ENCODE measurements at regions not wholly inside any gene's neighbourhood (a gene's known extent, or its start where the extent isn't known, plus 50 kb on each side); places are given as distances from the start of the nearest gene placed in this dataset.
"Not testable (repeated sequence)": the region's sequence is repeated elsewhere in the genome, so short reads cannot be mapped to it uniquely, and the experiment has no call there.

- Histone ChIP-seq H3K9ac (ENCODE audit: insufficient read depth, low read length) (no peak overlapping the region), H3K9me3 (ENCODE audit: control insufficient read depth, insufficient read depth, low read depth, low read length) (no peaks in the 10 kb centered on the region), H2AFZ (ENCODE audit: low read length) (no peak overlapping the region), H3K79me2 (ENCODE audit: control insufficient read depth, insufficient read depth, low read length) (no peaks in the 10 kb centered on the region), H3K4me1 (ENCODE audit: control insufficient read depth, extremely low read depth, insufficient read depth, low read length) (no peaks in the 10 kb centered on the region), H3K4me3 (replicated peaks in 1 of 4; ENCODE audit: control extremely low read depth in 1 of 4, insufficient read depth in 1 of 4, low read depth in 3 of 4, low read length in 4 of 4) (no peak overlapping the region), H4K20me1 (ENCODE audit: control insufficient read depth, extremely low read depth, insufficient read depth, low read length) (no peaks in the 10 kb centered on the region), H3K4me2 (ENCODE audit: extremely low read depth, insufficient read depth, low read length) (no peak overlapping the region), H3K27me3 (ENCODE audit: control insufficient read depth, insufficient read depth, low read length) (no peaks in the 10 kb centered on the region), H3K36me3 (ENCODE audit: control insufficient read depth, insufficient read depth, low read length) (no peaks in the 10 kb centered on the region), H3K27ac (ENCODE audit: insufficient read depth, low read length) (no peak overlapping the region)
- no peak for TF ChIP-seq EZH2 (IDR thresholded peaks at IDR 0.05; ENCODE audit: low read length, missing control alignments)
- no peak for TF ChIP-seq CTCF (conservative IDR thresholded peaks at IDR 0.05 in 1 of 2, IDR thresholded peaks at IDR 0.05 in 1 of 2; ENCODE audit: low read depth in 1 of 2, low read length in 2 of 2)
- DNase-seq (ENCODE audit: low read depth in 2 of 2), result no peak
Measured at GRCh38 chr7:6917258-6917657, 91.2 kb upstream of the CCZ1B start.

DNA sequence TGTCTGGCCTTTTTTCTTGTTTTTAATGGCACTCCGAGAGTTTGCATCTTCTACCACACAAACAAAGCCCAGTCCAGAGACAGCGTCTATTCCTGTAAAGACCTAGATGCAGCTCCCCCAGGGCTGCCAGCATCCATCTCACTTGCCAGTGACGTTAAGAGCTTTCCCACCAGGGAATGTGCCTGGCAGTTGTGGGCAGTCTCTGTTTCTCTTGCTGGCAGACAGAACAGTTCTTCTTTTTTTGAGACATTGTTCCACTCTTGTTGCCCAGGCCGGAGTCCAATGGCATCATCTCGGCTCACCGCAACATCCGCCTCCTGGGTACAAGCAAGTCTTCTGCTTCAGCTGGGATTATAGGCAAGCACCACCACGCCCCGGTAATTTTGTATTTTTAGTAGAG, 93.1 kb upstream of the CCZ1B start:
- H3K36me3 ChIP-seq (ENCODE audit: control insufficient read depth, insufficient read depth, low read length); H3K79me2 ChIP-seq (ENCODE audit: control insufficient read depth, insufficient read depth, low read length); H4K20me1 ChIP-seq (ENCODE audit: control insufficient read depth, extremely low read depth, insufficient read depth, low read length); H3K4me3 ChIP-seq (replicated peaks in 1 of 4; ENCODE audit: control extremely low read depth in 1 of 4, insufficient read depth in 1 of 4, low read depth in 3 of 4, low read length in 4 of 4); H3K9me3 ChIP-seq (ENCODE audit: control insufficient read depth, insufficient read depth, low read depth, low read length); H2AFZ ChIP-seq (ENCODE audit: low read length); H3K9ac ChIP-seq (ENCODE audit: insufficient read depth, low read length); H3K4me1 ChIP-seq (ENCODE audit: control insufficient read depth, extremely low read depth, insufficient read depth, low read length); H3K27ac ChIP-seq (ENCODE audit: insufficient read depth, low read length); H3K4me2 ChIP-seq (ENCODE audit: extremely low read depth, insufficient read depth, low read length); H3K27me3 ChIP-seq (ENCODE audit: control insufficient read depth, insufficient read depth, low read length); DNase-seq (ENCODE audit: low read depth in 2 of 2): not testable (repeated sequence)

DNA sequence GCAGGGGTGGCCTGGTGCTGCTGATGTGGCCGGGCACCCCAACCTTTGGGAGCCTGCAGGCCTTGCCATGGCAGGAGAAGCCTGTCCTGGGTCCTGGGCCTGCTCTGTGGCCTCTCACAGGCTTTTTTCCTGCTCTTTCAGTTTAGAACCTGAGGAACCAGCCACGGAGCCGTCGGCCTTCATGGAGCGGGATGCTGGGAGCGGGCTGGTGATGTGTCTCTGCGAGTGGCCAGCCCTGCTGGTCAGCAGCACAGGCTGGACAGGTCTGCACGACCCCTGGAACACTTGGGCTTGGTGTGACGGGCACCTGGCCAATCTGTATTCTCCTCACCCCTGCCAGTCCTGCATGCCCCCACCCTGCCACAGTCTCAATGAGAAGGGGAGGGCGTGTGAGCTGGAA, 98.4 kb upstream of the CCZ1B start:
- DNase-seq (ENCODE audit: low read depth in 2 of 2); H3K4me1 ChIP-seq (ENCODE audit: control insufficient read depth, extremely low read depth, insufficient read depth, low read length); H3K27ac ChIP-seq (ENCODE audit: insufficient read depth, low read length); H3K36me3 ChIP-seq (ENCODE audit: control insufficient read depth, insufficient read depth, low read length); H3K4me3 ChIP-seq (replicated peaks in 1 of 4; ENCODE audit: control extremely low read depth in 1 of 4, insufficient read depth in 1 of 4, low read depth in 3 of 4, low read length in 4 of 4); H4K20me1 ChIP-seq (ENCODE audit: control insufficient read depth, extremely low read depth, insufficient read depth, low read length); H3K27me3 ChIP-seq (ENCODE audit: control insufficient read depth, insufficient read depth, low read length); H3K9ac ChIP-seq (ENCODE audit: insufficient read depth, low read length); H3K4me2 ChIP-seq (ENCODE audit: extremely low read depth, insufficient read depth, low read length); H3K9me3 ChIP-seq (ENCODE audit: control insufficient read depth, insufficient read depth, low read depth, low read length); H2AFZ ChIP-seq (ENCODE audit: low read length); H3K79me2 ChIP-seq (ENCODE audit: control insufficient read depth, insufficient read depth, low read length): not testable (repeated sequence)

- H3K27me3 ChIP-seq (ENCODE audit: control insufficient read depth, insufficient read depth, low read length); H3K9ac ChIP-seq (ENCODE audit: insufficient read depth, low read length); H4K20me1 ChIP-seq (ENCODE audit: control insufficient read depth, extremely low read depth, insufficient read depth, low read length); H3K27ac ChIP-seq (ENCODE audit: insufficient read depth, low read length); H3K36me3 ChIP-seq (ENCODE audit: control insufficient read depth, insufficient read depth, low read length); H3K4me3 ChIP-seq (replicated peaks in 1 of 4; ENCODE audit: control extremely low read depth in 1 of 4, insufficient read depth in 1 of 4, low read depth in 3 of 4, low read length in 4 of 4); H3K79me2 ChIP-seq (ENCODE audit: control insufficient read depth, insufficient read depth, low read length); DNase-seq (ENCODE audit: low read depth in 2 of 2); H3K4me2 ChIP-seq (ENCODE audit: extremely low read depth, insufficient read depth, low read length); H2AFZ ChIP-seq (ENCODE audit: low read length); H3K9me3 ChIP-seq (ENCODE audit: control insufficient read depth, insufficient read depth, low read depth, low read length); H3K4me1 ChIP-seq (ENCODE audit: control insufficient read depth, extremely low read depth, insufficient read depth, low read length): not testable (repeated sequence)
Measured at GRCh38 chr7:6926193-6927174, 100.4 kb upstream of the CCZ1B start.

GRCh38 chr7:6927643-6928042, 101.6 kb upstream of the CCZ1B start:
- not testable (repeated sequence) for H3K9ac ChIP-seq (ENCODE audit: insufficient read depth, low read length); H3K27me3 ChIP-seq (ENCODE audit: control insufficient read depth, insufficient read depth, low read length); H3K9me3 ChIP-seq (ENCODE audit: control insufficient read depth, insufficient read depth, low read depth, low read length); H3K79me2 ChIP-seq (ENCODE audit: control insufficient read depth, insufficient read depth, low read length); H2AFZ ChIP-seq (ENCODE audit: low read length); H4K20me1 ChIP-seq (ENCODE audit: control insufficient read depth, extremely low read depth, insufficient read depth, low read length); H3K4me2 ChIP-seq (ENCODE audit: extremely low read depth, insufficient read depth, low read length); H3K4me3 ChIP-seq (replicated peaks in 1 of 4; ENCODE audit: control extremely low read depth in 1 of 4, insufficient read depth in 1 of 4, low read depth in 3 of 4, low read length in 4 of 4); H3K27ac ChIP-seq (ENCODE audit: insufficient read depth, low read length); H3K36me3 ChIP-seq (ENCODE audit: control insufficient read depth, insufficient read depth, low read length); DNase-seq (ENCODE audit: low read depth in 2 of 2); H3K4me1 ChIP-seq (ENCODE audit: control insufficient read depth, extremely low read depth, insufficient read depth, low read length)

- not testable (repeated sequence) for H3K9ac ChIP-seq (ENCODE audit: insufficient read depth, low read length); H3K27ac ChIP-seq (ENCODE audit: insufficient read depth, low read length); H3K36me3 ChIP-seq (ENCODE audit: control insufficient read depth, insufficient read depth, low read length); H4K20me1 ChIP-seq (ENCODE audit: control insufficient read depth, extremely low read depth, insufficient read depth, low read length); DNase-seq (ENCODE audit: low read depth in 2 of 2); H3K4me2 ChIP-seq (ENCODE audit: extremely low read depth, insufficient read depth, low read length); H3K79me2 ChIP-seq (ENCODE audit: control insufficient read depth, insufficient read depth, low read length); H3K9me3 ChIP-seq (ENCODE audit: control insufficient read depth, insufficient read depth, low read depth, low read length); H2AFZ ChIP-seq (ENCODE audit: low read length); H3K27me3 ChIP-seq (ENCODE audit: control insufficient read depth, insufficient read depth, low read length); H3K4me1 ChIP-seq (ENCODE audit: control insufficient read depth, extremely low read depth, insufficient read depth, low read length); H3K4me3 ChIP-seq (replicated peaks in 1 of 4; ENCODE audit: control extremely low read depth in 1 of 4, insufficient read depth in 1 of 4, low read depth in 3 of 4, low read length in 4 of 4)
Measured at GRCh38 chr7:6929588-6929987, 103.5 kb upstream of the CCZ1B start.

Data from fibroblast of lung (primary cell).